ENCODE measurements at regions not wholly inside any gene's neighbourhood (a gene's known extent, or its start where the extent isn't known, plus 50 kb on each side); places are given as distances from the start of the nearest gene placed in this dataset.

DNA sequence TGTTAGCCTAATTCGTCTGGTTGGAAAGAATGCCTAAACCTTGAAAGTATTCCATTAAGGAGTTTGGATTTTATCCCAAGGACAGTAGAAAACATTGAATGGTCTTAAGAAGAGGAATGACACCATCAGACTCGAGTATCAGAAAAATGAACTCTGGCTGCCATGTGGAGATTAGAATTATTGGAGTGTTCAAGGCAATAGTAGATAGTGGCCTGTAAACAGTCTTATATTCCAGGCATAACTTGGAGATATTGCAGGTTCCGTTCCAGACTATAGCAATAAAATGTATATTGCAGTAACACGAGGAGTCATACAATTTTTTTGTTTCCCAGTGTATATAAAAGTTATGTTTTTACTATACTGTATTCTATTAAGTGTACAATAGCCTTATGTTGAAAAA is 130.9 kb downstream of the GDAP2 start:
- Histone ChIP-seq H3K36me3 (ENCODE audit: control insufficient read depth, insufficient read depth, low read length) (no peaks in the 10 kb centered on the region), H3K79me2 (ENCODE audit: control insufficient read depth, insufficient read depth, low read length) (no peaks in the 10 kb centered on the region), H3K4me1 (replicated peaks in 1 of 2; ENCODE audit: control insufficient read depth in 2 of 2, insufficient read depth in 2 of 2, low read length in 2 of 2) (no peaks in the 10 kb centered on the region), H3K4me2 (ENCODE audit: insufficient read depth, low read length) (no peak overlapping the region), H4K20me1 (replicated peaks; ENCODE audit: control insufficient read depth, insufficient read depth, low read length) (no peaks in the 10 kb centered on the region), H3K27me3 (ENCODE audit: control insufficient read depth in 2 of 2, insufficient read depth in 2 of 2, low read length in 2 of 2) (peaks cover 3 to 7% of the 10 kb centered on the region in 2 experiments; a peak in 4 of 5 replicates), H2AFZ (ENCODE audit: low read depth, low read length) (no peak overlapping the region), H3K4me3 (no peak overlapping the region), H3K9ac (ENCODE audit: insufficient read depth in 1 of 2, low read depth in 2 of 2, low read length in 2 of 2) (no peak overlapping the region), H3K27ac (ENCODE audit: extremely low read depth, low read depth, low read length) (no peak overlapping the region), H3K9me1 (ENCODE audit: control insufficient read depth, insufficient read depth, low read length) (no peaks in the 10 kb centered on the region), H3K9me3 (replicated peaks; ENCODE audit: control insufficient read depth, insufficient read depth, low read depth, low read length) (no peaks in the 10 kb centered on the region)
- ChIA-PET CTCF (ENCODE audit: low intra/inter-chr PET ratio) (no interaction called here), POLR2A (interaction anchor here (0.8 kb wide), 1 partner anchor 151 kb away, joined by 3 read pairs; no protein-coding TSS in a partner anchor)
- TF ChIP-seq ZBTB7A (IDR thresholded peaks at IDR 0.05; ENCODE audit: borderline replicate concordance, control insufficient read depth, low read depth, low read length): no peak
- TF ChIP-seq KLF10 (CRISPR knock-in tag; IDR thresholded peaks at IDR 0.05): no peak
- TF ChIP-seq, protein P1, sequence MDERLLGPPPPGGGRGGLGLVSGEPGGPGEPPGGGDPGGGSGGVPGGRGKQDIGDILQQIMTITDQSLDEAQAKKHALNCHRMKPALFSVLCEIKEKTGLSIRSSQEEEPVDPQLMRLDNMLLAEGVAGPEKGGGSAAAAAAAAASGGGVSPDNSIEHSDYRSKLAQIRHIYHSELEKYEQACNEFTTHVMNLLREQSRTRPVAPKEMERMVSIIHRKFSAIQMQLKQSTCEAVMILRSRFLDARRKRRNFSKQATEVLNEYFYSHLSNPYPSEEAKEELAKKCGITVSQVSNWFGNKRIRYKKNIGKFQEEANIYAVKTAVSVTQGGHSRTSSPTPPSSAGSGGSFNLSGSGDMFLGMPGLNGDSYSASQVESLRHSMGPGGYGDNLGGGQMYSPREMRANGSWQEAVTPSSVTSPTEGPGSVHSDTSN (CRISPR knock-in tag; IDR thresholded peaks at IDR 0.05; ENCODE audit: low read depth): no peak
- TF ChIP-seq, protein P1 (tag; conservative IDR thresholded peaks at IDR 0.05; ENCODE audit: low read depth): no peak
- no peak for TF ChIP-seq ZFPM2 (CRISPR knock-in tag; IDR thresholded peaks at IDR 0.05)
- WGBS (ENCODE audit: insufficient coverage, low coverage, missing lambda C conversion rate): 0% methylated on average over 4 of the region's 4 CpGs
- no TSS peak for BruUV-seq (replicated peaks)
- intact Hi-C loops (cut with micrococcal nuclease): no loop called here
- no peak for ATAC-seq
- in situ Hi-C loops (cut with MboI): no loop called here
- DNase-seq (ENCODE audit: extremely low read depth in 1 of 4, low spot score in 3 of 4): no peak
- FAIRE-seq: peak; percentile 6
